Nephron (organoid): ENCODE measurements at regions not wholly inside any gene's neighbourhood (a gene's known extent, or its start where the extent isn't known, plus 50 kb on each side); places are given as distances from the start of the nearest gene placed in this dataset.
A peak's percentile ranks its signal among the peaks of the same experiment; 100 is the strongest.

ENCODE experiments used
- H3K27ac Mint-ChIP-seq, 3 experiments: 2 replicates each; pipeline ENCODE4 v1.8.0; 2020; ENCODE audit warnings: mixed read lengths in 3 of 3, mild to moderate bottlenecking in 2 of 3, moderate library complexity in 1 of 3
- H3K27me3 Mint-ChIP-seq: 2 replicates; pipeline ENCODE4 v1.8.0; 2021; ENCODE audit warnings: low read depth, mild to moderate bottlenecking, moderate library complexity, mixed read lengths
- H3K36me3 Mint-ChIP-seq: 2 replicates; pipeline ENCODE4 v1.8.0; 2020; ENCODE audit warnings: low read depth, mixed read lengths
- H3K4me1 Mint-ChIP-seq: 2 replicates; pipeline ENCODE4 v1.8.0; 2020; ENCODE audit warnings: mixed read lengths
- H3K4me3 Mint-ChIP-seq, 3 experiments: 2 replicates each; pipeline ENCODE4 v1.8.0; 2020; ENCODE audit warnings: mild to moderate bottlenecking in 3 of 3, mixed read lengths in 3 of 3, moderate library complexity in 2 of 3
- H3K9me3 Mint-ChIP-seq: 2 replicates; pipeline ENCODE4 v1.8.0; 2020; ENCODE audit warnings: mixed read lengths
- TF ChIP-seq, protein P1 (sequence below), 3 experiments: fragments of 200-600 bp; sonication (generic); IDR thresholded peaks; one replicate each; pipeline ENCODE4 v1.5.0; 2021; ENCODE audit warnings: antibody characterized with exemption in 3 of 3; ENCODE audit not compliant: unreplicated experiment in 3 of 3

DNA sequence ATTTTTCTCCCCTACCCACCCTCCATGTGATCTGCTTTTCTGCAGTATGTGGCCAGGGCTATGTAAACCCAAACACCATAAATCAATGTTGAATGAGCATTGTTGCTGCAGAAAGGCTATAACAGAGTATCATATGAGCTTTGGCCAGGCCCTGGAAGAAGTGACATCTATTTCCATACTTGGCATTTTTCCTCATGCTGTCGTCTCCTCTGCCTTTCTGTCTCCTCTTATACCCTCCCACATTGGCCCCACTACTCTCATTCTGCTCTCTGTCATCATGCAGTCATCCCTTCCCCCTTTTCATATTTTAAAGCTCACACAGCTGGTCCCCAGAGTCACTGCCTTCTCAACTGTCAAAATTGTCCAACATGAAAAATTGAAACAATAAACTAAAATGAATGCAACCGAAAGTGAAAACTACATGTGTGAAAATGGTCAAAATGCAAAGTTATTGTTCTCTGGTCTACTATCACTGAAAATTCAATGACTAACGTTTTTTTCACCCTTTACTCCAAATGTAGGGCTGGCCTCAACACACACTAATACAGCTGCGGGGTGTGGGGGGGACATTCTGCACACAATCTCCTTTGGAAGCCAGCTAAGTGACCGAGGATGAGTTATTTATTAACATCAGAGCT is 290.7 kb upstream of the TMPO start:
- no peak overlapping the region for H3K4me3 Mint-ChIP-seq

GRCh38 chr12:98227162-98227561 is 288.2 kb upstream of the TMPO start:
- H3K9me3 Mint-ChIP-seq = no peaks in the 10 kb centered on the region
- H3K27ac Mint-ChIP-seq = no peak overlapping the region
- H3K36me3 Mint-ChIP-seq = no peaks in the 10 kb centered on the region
- peaks cover 6% of the 10 kb centered on the region for H3K27me3 Mint-ChIP-seq
- peaks cover 49% of the 10 kb centered on the region for H3K4me1 Mint-ChIP-seq
- TF ChIP-seq, protein P1, sequence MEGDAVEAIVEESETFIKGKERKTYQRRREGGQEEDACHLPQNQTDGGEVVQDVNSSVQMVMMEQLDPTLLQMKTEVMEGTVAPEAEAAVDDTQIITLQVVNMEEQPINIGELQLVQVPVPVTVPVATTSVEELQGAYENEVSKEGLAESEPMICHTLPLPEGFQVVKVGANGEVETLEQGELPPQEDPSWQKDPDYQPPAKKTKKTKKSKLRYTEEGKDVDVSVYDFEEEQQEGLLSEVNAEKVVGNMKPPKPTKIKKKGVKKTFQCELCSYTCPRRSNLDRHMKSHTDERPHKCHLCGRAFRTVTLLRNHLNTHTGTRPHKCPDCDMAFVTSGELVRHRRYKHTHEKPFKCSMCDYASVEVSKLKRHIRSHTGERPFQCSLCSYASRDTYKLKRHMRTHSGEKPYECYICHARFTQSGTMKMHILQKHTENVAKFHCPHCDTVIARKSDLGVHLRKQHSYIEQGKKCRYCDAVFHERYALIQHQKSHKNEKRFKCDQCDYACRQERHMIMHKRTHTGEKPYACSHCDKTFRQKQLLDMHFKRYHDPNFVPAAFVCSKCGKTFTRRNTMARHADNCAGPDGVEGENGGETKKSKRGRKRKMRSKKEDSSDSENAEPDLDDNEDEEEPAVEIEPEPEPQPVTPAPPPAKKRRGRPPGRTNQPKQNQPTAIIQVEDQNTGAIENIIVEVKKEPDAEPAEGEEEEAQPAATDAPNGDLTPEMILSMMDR (IDR thresholded peaks at IDR 0.05; ENCODE audit: unreplicated experiment in 3 of 3) = peak in 2 of 3 experiments; percentile 26 to 34
- H3K4me3 Mint-ChIP-seq = no peak overlapping the region

More for the DNA sequence above, 290.7 kb upstream of the TMPO start:
- TF ChIP-seq, protein P1 (IDR thresholded peaks at IDR 0.05; ENCODE audit: unreplicated experiment in 3 of 3) = no peak
- peak overlapping the region; percentile 10 to 60 (median 47) for H3K27ac Mint-ChIP-seq
- H3K4me1 Mint-ChIP-seq = peaks cover 53% of the 10 kb centered on the region
- H3K9me3 Mint-ChIP-seq = peaks cover 2% of the 10 kb centered on the region
- H3K36me3 Mint-ChIP-seq = no peaks in the 10 kb centered on the region
- peaks cover 9% of the 10 kb centered on the region for H3K27me3 Mint-ChIP-seq

DNA sequence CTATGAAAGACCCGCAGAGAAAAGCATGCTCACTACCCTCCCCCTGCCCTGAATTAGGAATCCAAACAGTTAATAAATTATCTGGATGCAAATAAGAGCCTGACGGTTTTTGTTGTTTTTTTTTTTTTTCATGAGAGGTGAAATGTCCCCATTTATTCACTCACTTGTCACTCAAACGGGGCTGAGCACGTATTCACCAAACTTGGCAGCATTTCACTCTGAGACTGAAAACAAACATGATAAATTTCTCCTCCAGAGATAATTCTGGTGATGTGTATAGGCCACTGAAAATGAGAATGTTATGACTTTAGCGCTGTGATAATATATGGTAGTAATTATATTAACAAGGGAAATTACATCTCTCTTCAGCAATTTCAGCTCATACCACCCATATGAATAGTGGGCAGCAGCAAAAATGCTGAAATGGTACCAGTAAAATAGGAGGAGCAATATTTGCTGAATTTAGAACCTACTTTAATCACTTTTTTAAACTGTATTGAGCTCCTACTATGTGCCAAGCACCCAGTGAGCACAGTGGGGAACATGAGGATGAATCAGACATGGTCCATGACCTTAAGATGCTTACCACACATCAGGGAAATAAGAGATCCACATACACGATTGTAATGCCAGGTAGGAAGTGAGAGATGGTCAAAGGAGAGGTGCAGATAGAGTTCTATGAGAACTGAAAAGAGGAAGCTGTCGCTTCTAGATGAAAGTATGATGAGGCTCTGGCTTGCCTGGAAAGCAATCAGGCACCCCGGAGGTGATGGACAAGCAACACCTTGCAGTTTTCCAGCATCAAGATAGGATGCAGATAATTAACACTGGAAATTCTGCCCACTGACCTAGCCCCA is 286.5 kb upstream of the TMPO start:
- H3K4me1 Mint-ChIP-seq = peaks cover 41% of the 10 kb centered on the region
- H3K27ac Mint-ChIP-seq = peak overlapping the region; percentile 24 to 79 (median 39)
- TF ChIP-seq, protein P1 (IDR thresholded peaks at IDR 0.05; ENCODE audit: unreplicated experiment in 3 of 3) = no peak
- H3K27me3 Mint-ChIP-seq = no peaks in the 10 kb centered on the region
- H3K9me3 Mint-ChIP-seq = no peaks in the 10 kb centered on the region
- peak overlapping the region in 1 of 3 experiments; percentile 6 for H3K4me3 Mint-ChIP-seq
- no peaks in the 10 kb centered on the region for H3K36me3 Mint-ChIP-seq

- Mint-ChIP-seq H3K4me3 (no peak overlapping the region), H3K4me1 (peaks cover 36% of the 10 kb centered on the region), H3K9me3 (no peaks in the 10 kb centered on the region), H3K36me3 (no peaks in the 10 kb centered on the region), H3K27me3 (no peaks in the 10 kb centered on the region), H3K27ac (peak overlapping the region; percentile 30 to 79 (median 39))
- TF ChIP-seq, protein P1 (IDR thresholded peaks at IDR 0.05; ENCODE audit: unreplicated experiment in 3 of 3) = no peak
Observed at GRCh38 chr12:98229540-98229924, 285.9 kb upstream of the TMPO start.

- TF ChIP-seq, protein P1 (IDR thresholded peaks at IDR 0.05; ENCODE audit: unreplicated experiment in 3 of 3) = no peak
- H3K36me3 Mint-ChIP-seq = no peaks in the 10 kb centered on the region
- no peaks in the 10 kb centered on the region for H3K27me3 Mint-ChIP-seq
- peak overlapping the region in 1 of 3 experiments; percentile 14 for H3K27ac Mint-ChIP-seq
- H3K4me1 Mint-ChIP-seq = peaks cover 24% of the 10 kb centered on the region
- H3K9me3 Mint-ChIP-seq = no peaks in the 10 kb centered on the region
- no peak overlapping the region for H3K4me3 Mint-ChIP-seq
Observed at GRCh38 chr12:98232753-98233390, 282.5 kb upstream of the TMPO start.
